Common myeloid progenitor, CD34-positive (primary cell): ENCODE measurements at regions not wholly inside any gene's neighbourhood (a gene's known extent, or its start where the extent isn't known, plus 50 kb on each side); places are given as distances from the start of the nearest gene placed in this dataset.
"Not testable (repeated sequence)": the region's sequence is repeated elsewhere in the genome, so short reads cannot be mapped to it uniquely, and the experiment has no call there.

Source experiments
- CTCF ChIA-PET: fragments of 350-600 bp; sonication (Branson Sonifier 250); formaldehyde crosslinking; loops from one replicate; lab custom pipeline; 2021; ENCODE audit warnings: antibody characterized with exemption; lab: Charles Lee
- POLR2A ChIA-PET: fragments of 350-600 bp; sonication (Branson Sonifier 250); formaldehyde crosslinking; loops from one replicate; lab custom pipeline; 2021; ENCODE audit warnings: antibody characterized with exemption; lab: Charles Lee
- DNase-seq, 3 donors: peaks; one replicate each; pipeline versions ENCODE4 v3.0.0 to v3.0.0-alpha.2; 2013
- H3K27ac ChIP-seq, 2 experiments: 1 replicate in 1 of 2; 2 replicates in 1 of 2; pipeline ENCODE4 v1.7.0; 2013; ENCODE audit warnings: inconsistent platforms in 2 of 2, low read length in 2 of 2, mild to moderate bottlenecking in 2 of 2, low read depth in 1 of 2, moderate library complexity in 1 of 2; ENCODE audit not compliant: severe bottlenecking in 2 of 2, insufficient read depth in 1 of 2, poor library complexity in 1 of 2
- H3K27me3 ChIP-seq, 5 experiments: replicated peaks in 2 of 5; 1 replicate in 3 of 5; 2 replicates in 2 of 5; pipeline versions ENCODE4 v1.6.1 to v1.7.0; 2013; ENCODE audit warnings: low read length in 4 of 5, mild to moderate bottlenecking in 2 of 5, moderate library complexity in 2 of 5, inconsistent platforms in 1 of 5; ENCODE audit not compliant: insufficient read depth in 5 of 5, control insufficient read depth in 4 of 5
- H3K36me3 ChIP-seq, 4 experiments: 1 replicate in 2 of 4; 2 replicates in 2 of 4; pipeline versions ENCODE4 v1.6.1 to v1.7.0; 2013; ENCODE audit warnings: low read length in 3 of 4, control low read depth in 1 of 4, mild to moderate bottlenecking in 1 of 4; ENCODE audit not compliant: control insufficient read depth in 4 of 4, insufficient read depth in 4 of 4
- H3K4me1 ChIP-seq, 4 experiments: 1 replicate in 3 of 4; 2 replicates in 1 of 4; pipeline versions ENCODE4 v1.6.1 to v1.7.1; 2013; ENCODE audit warnings: low read length in 3 of 4, mild to moderate bottlenecking in 3 of 4, control low read depth in 1 of 4, inconsistent platforms in 1 of 4, moderate library complexity in 1 of 4; ENCODE audit not compliant: control insufficient read depth in 4 of 4, insufficient read depth in 4 of 4; ENCODE audit errors: control extremely low read depth in 1 of 4
- H3K4me3 ChIP-seq, 7 experiments: 1 replicate in 4 of 7; 2 replicates in 3 of 7; pipeline versions ENCODE4 v1.5.1 to v1.7.0; 2013; ENCODE audit warnings: mild to moderate bottlenecking in 7 of 7, low read length in 6 of 7, moderate library complexity in 6 of 7, inconsistent platforms in 2 of 7, low read depth in 2 of 7, control low read depth in 1 of 7; ENCODE audit not compliant: insufficient read depth in 4 of 7, control insufficient read depth in 1 of 7; ENCODE audit errors: extremely low read depth in 1 of 7
- H3K9me3 ChIP-seq, 5 experiments: 1 replicate in 4 of 5; 2 replicates in 1 of 5; pipeline versions ENCODE4 v1.6.1 to v1.7.1; 2013; ENCODE audit warnings: low read length in 4 of 5, mild to moderate bottlenecking in 2 of 5, inconsistent platforms in 1 of 5, low read depth in 1 of 5, moderate library complexity in 1 of 5; ENCODE audit not compliant: control insufficient read depth in 4 of 5, insufficient read depth in 2 of 5; ENCODE audit errors: control extremely low read depth in 1 of 5
- WGBS: methylation state at CpG from one replicate; pipeline ENCODE4 v1.1.5; 2013; ENCODE audit not compliant: insufficient coverage; 5-methylcytosine and 5-hydroxymethylcytosine counted together

DNA sequence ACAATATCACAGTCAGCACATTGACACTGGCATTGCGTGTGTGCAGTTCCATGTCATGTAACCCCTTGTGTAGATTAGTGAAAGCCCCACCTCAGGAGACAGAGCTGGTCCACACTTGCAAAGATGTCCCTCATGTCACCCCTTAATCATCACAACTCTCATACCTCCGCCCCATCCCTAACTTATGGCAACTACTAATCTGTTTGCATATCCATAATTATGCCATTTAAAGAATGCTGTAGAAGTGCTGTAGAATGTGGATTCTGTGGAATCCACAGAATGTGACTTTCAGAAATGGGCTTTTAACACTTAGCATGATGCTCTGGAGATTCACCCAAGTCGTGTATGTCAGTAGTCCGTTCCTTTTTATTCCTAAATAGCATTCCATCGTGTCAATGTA, 102.8 kb upstream of the VSTM2A start:
- Histone ChIP-seq H3K36me3 (no peaks in the 10 kb centered on the region), H3K27ac (no peak overlapping the region), H3K4me1 (no peaks in the 10 kb centered on the region), H3K9me3 (no peaks in the 10 kb centered on the region), H3K27me3 (no peaks in the 10 kb centered on the region), H3K4me3 (no peak overlapping the region)
- CTCF ChIA-PET: no interaction called here
- DNase-seq: no peak
- 85% methylated on average over 4 of the region's 5 CpGs for WGBS
- POLR2A ChIA-PET: no interaction called here

DNA sequence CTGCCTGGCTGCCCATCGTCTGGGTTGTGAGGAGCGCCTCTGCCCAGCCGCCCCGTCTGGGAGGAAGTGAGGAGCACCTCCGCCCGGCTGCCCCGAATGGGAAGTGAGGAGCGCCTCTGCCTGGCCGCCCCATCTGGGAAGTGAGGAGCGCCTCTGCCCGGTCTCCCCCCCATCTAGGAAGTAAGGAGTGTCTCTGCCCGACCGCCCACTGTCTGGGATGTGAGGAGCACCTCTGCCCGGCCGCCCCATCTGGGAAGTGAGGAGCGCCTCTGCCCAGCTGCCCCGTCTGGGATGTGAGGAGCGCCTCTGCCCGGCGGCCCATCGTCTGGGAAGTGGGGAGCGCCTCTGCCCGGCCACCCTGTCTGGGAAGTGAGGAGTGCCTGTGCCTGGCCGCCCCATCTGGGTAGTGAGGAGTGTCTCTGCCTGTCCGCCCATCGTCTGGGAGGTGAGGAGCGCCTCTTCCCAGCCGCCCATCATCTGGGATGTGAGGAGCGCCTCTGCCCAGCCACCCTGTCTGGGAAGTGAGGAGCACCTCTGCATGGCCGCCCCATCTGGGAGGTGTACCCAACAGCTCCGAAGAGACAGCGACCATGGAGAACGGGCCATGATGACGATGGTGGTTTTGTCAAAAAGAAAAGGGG, 98.0 kb upstream of the VSTM2A start:
- H3K36me3 ChIP-seq, POLR2A ChIA-PET, H3K9me3 ChIP-seq, DNase-seq, H3K27me3 ChIP-seq, H3K4me3 ChIP-seq, H3K4me1 ChIP-seq, H3K27ac ChIP-seq, CTCF ChIA-PET: not testable (repeated sequence)
- 91% methylated on average over 20 of the region's 34 CpGs for WGBS

DNA sequence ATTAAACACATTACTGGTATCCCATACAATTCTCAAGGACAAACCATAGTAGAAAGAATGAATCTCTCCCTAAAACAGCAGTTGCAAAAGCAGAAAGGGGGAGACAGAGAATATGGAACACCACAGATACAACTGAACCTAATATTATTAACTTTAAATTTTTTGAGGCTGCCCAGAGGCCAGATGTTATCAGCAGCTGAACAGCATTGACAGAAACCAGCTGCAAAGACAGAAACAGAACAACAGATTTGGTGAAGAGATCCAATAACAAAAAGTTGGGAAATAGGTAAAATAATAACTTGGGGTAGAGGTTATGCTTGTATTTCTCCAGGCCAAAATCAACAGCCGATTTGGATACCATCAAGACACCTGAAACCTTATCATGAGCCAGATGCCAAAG, 89.0 kb upstream of the VSTM2A start:
- POLR2A ChIA-PET, CTCF ChIA-PET, H3K27me3 ChIP-seq, H3K4me3 ChIP-seq, DNase-seq, H3K9me3 ChIP-seq, H3K4me1 ChIP-seq, H3K36me3 ChIP-seq, H3K27ac ChIP-seq: not testable (repeated sequence)
- WGBS: no CpG with 5 or more reads among the region's 1 CpG

DNA sequence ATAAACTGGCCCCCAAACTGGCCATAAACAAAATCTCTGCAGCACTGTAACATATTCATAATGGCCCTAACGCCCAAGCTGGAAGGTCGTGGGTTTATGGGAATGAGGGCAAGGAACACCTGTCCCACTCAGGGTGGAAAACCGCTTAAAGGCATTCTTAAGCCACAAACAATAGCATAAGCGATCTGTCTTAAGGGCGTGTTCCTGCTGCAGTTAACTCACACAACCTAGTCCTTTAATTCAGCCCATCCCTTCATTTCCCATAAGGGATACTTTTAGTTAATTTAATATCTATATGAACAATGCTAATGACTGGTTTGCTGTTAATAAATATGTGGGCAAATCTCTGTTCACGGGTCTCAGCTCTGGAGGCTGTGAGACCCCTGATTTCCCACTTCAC, 87.5 kb upstream of the VSTM2A start:
- H3K27me3 ChIP-seq, POLR2A ChIA-PET, H3K36me3 ChIP-seq, H3K27ac ChIP-seq, H3K9me3 ChIP-seq, CTCF ChIA-PET, H3K4me1 ChIP-seq, H3K4me3 ChIP-seq, DNase-seq: not testable (repeated sequence)
- 97% methylated on average over 5 of the region's 6 CpGs for WGBS

DNA sequence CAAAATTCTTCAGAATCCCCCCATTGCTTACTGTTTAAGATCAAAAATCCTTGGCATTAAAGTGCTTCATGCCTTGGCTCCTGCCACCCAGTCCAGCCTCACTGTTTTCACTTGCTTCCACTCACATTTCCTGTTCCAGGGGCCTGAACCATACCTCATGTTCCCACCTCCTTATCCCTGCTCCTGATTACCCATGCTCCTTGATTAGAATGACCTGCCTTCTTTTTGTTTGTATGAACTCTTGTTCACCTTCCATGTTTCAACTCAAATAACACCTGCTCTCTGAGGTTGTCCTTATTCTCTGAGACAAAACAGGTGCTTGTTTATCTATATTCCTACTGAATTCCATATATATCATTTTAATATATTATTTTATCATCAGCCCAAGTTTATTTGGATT, 77.1 kb upstream of the VSTM2A start:
- H3K27me3 ChIP-seq: no peaks in the 10 kb centered on the region
- no peak overlapping the region for H3K4me3 ChIP-seq
- ChIA-PET CTCF (no interaction called here), POLR2A (no interaction called here)
- no peaks in the 10 kb centered on the region for H3K4me1 ChIP-seq
- no peak for DNase-seq
- H3K27ac ChIP-seq: no peak overlapping the region
- no peaks in the 10 kb centered on the region for H3K36me3 ChIP-seq
- H3K9me3 ChIP-seq: no peaks in the 10 kb centered on the region

DNA sequence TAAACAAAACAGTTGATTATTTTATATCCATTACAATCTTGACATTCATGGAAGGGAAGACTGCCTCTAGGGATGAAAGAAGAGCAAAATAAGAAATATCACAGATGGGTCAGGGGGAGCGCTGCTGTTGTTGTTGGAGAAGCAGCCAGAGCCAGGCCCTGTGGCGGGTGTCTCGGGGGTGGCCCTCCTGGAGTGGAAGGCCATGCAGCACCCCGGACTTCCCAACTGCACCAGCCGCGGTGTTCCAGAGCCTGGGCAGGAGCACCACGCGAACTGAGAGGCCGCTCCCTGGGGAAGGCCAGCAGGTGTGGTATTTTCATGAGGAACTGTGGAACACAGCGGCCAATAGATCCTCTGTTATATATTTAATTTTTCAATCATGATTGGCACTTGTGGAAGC, 72.4 kb upstream of the VSTM2A start:
- ChIA-PET POLR2A (no interaction called here), CTCF (no interaction called here)
- WGBS: no CpG with 5 or more reads among the region's 10 CpGs
- no peak overlapping the region for H3K27ac ChIP-seq
- no peaks in the 10 kb centered on the region for H3K27me3 ChIP-seq
- peaks cover 0 to 3% (median 0%) of the 10 kb centered on the region in 5 experiments for H3K9me3 ChIP-seq
- DNase-seq: no peak
- H3K36me3 ChIP-seq: no peaks in the 10 kb centered on the region
- no peak overlapping the region for H3K4me3 ChIP-seq
- no peaks in the 10 kb centered on the region for H3K4me1 ChIP-seq

DNA sequence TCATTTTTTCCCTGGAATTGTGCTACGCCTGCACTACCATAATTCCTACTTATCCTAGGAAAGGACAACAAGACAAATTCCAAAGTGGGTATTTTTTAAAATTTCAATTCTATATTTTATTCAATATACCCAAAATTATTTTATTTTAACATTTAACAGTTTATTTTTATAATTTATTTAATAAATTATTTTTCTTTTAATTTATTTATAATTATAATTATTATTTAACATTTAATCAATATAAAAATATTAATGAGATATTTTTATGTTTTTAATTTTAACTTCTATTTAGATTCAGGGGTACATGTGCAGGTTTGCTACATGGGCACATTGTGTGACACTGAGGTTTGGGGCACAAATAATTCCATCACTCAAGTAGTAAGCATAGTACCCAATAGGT, 65.6 kb upstream of the VSTM2A start:
- CTCF ChIA-PET: no interaction called here
- no peaks in the 10 kb centered on the region for H3K4me1 ChIP-seq
- no peak for DNase-seq

More for the DNA sequence above, 65.6 kb upstream of the VSTM2A start:
- POLR2A ChIA-PET: no interaction called here
- Histone ChIP-seq H3K36me3 (no peaks in the 10 kb centered on the region), H3K27me3 (no peaks in the 10 kb centered on the region), H3K27ac (no peak overlapping the region), H3K9me3 (no peaks in the 10 kb centered on the region), H3K4me3 (no peak overlapping the region)
- WGBS: no CpG with 5 or more reads among the region's 1 CpG
